ENCODE measurements at regions not wholly inside any gene's neighbourhood (a gene's known extent, or its start where the extent isn't known, plus 50 kb on each side); places are given as distances from the start of the nearest gene placed in this dataset.

DNA sequence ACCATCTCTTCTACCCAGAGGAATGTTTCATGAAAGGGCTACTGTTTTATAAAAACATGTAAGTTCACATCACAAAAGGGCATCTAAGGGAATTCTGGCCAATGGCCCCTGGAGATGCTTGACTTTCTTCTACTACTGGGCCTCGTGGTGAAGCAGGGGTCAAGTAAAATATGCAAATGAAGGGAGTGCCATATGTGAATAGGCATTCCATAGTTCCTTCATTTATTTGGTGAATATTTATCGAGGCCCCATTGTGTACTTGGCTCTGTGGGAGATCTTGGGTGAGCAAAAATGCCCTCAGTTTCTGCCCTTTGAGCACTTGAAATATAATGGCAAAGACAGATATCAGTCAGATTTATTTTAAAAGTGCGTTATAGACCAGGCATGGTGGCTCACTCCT, 101.3 kb upstream of the CACNA2D3 start:
- no peak for DNase-seq (ENCODE audit: low spot score)

DNA sequence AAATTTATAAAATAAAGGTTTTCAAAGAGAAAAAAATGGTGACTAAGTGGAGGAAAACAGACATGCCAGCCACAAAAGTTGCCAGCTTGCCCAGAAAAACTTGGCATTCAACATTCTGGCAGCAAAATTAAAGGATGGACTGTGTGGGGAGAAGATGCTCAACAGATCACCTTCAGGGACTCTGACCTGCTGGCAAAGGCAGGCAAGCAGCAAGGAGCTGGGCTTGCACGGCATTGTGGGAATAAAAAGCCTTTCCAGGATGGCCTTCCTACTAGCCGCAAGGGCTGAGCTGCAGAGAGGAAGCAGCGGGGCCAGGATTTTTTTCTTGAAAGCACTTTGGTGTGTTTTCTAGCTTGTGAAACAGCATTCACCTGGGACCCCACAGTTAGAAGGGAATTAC, 101.9 kb upstream of the CACNA2D3 start:
- DNase-seq (ENCODE audit: low spot score), result no peak

DNA sequence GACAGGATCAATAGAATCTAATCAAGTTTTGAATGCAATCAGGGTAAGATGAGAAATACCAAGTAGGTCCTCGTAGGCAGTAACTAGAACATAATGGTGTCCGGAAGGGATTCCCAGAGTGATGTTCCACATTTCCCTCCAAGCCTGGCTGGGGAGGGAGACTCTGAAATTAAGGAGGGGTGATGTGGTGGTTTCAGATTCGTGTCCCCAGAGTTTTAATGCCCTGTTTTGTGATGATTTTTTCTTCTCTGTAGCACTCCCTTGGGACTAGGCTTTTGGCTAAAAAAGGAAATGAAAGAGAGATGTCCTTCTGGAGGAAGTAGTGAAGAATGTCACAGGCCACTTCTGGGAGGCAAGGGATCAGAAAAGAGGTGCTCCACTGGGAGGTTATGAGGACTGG, 108.3 kb upstream of the CACNA2D3 start:
- DNase-seq (ENCODE audit: low spot score), result no peak

DNA sequence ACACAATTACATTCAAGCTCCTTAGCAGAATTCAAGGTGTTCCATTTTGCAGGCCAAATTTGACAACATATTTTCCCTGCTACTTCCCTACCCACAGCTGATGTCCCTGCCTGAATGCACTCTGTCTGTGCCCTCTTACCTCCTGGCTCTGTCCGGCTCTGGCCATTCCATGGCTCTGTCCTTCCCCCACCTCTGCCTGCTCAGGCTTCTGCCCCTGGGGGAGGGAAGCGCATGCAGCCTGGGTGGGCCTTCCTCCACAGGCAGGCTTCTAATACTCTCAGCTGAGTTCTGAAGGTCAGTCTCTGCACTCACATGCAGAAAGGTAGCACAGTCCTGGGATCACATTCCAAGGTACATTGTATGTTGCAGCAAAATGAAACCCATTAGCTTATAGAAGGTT, 113.6 kb upstream of the CACNA2D3 start:
- DNase-seq (ENCODE audit: low spot score), result no peak

DNA sequence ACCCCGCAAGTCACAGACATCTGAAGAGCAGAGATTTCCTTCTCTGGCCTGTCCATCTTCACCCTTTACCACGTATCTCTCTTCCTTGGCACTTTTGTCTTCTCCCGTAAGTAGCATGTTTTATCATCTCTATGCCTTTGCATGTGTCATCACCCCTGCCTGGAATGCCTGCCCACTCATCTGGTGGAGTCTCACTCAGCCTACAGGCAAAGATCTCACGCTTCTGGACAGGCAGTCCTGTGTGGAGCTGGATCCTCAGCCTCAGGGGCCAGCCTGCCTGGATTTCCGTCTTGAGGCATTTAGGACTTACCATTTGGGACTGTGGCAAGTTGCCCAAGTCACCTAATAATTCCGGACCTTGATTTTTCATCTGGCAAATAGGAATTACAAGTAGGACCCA, 114.3 kb upstream of the CACNA2D3 start:
- no peak for DNase-seq (ENCODE audit: low spot score)

DNA sequence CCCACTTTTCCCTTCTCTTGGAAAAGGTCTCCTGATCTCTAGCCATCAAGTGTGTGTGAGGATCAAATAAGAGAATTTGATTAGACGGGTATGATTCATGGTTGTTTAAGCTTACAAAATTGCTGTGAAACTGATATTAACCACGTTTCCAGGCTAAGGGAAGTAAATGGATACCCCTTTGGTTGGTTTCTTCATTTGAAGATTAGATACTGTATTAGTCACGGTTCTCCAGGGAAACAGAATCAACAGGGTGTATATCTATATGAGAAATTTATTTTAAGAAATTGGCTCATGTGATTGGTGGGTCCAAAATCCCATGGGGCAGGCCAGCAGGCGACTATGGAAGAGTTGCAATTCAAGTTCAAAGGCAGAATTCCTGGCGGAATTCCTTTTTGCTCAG, 112.7 kb upstream of the SELENOK start:
- no peak for DNase-seq (ENCODE audit: low spot score)

DNA sequence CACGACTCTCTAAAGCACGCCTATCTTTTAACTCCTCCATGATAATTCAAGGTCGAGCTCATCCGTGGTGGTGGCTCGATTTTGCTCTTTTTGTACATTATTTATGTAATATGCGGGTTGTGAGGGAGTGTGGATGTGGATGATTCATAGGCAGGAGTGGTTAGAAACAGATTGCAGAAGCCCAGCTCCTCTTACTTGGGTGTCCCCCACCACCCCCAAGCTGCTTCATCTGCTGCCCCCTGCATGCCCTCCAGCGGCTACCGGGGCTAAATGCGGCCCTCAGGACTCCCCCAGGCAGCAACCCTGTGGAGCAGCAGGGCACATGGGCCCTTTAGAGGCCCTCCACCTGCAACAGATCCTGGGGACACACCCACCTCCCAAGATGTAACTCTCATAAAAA, 111.5 kb upstream of the SELENOK start:
- no peak for DNase-seq (ENCODE audit: low spot score)

DNA sequence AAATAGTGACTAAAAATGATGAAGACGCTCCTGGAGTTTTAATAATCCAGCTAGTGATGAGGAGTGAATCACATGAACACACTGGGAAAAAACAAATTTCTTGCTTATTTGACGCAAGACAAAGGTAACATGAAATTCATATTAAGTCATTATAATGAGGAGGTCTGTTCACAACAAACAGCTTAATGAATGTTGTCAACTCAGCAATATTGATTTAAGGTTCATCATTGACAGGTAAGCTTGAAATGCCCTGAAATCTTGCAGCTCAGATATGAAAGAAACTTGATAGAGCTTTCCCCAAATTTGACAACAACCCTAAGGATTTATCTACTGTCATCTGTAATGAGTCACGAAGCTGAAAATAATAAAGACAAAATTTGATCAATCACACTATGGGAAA, 108.1 kb upstream of the SELENOK start:
- no peak for DNase-seq (ENCODE audit: low spot score)

DNA sequence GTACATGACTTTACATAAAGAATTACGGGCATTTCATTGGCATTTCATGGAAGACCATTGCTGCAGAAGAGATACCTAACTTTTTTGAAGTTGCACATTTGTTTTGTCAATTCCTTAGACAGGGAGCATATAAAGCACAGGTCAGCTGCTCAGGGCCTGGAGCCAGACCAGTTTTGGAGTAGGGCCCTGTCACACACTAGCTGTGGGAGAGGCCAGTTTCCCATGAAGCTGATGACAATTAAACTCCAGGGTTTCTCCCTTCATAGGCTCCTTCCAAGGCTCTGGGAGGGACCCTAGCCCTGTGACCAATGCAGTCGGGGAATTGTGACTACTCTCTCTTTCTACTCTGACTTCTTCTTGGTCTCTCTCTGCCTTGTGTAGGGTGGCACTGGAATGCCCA, 107.3 kb upstream of the SELENOK start:
- no peak for DNase-seq (ENCODE audit: low spot score)

DNA sequence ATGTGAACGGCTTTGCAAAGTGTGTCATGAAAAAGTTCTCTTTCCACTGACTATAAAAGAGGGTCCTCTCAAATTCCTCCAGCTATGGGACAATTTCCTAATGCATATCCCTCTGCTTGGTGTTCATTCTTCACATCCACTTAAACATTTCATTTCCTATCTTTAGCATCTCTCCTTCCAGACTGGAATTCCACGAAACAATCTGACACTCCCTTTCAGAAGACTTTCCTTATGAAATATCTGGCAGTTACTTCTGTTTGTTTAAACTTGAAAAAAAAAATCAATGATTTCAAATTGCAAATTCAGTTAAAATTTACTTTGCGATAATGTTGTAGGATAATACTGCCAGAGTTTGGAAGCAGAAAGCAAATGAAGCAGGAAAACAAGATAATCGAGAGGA, 105.8 kb upstream of the SELENOK start:
- no peak for DNase-seq (ENCODE audit: low spot score)

DNA sequence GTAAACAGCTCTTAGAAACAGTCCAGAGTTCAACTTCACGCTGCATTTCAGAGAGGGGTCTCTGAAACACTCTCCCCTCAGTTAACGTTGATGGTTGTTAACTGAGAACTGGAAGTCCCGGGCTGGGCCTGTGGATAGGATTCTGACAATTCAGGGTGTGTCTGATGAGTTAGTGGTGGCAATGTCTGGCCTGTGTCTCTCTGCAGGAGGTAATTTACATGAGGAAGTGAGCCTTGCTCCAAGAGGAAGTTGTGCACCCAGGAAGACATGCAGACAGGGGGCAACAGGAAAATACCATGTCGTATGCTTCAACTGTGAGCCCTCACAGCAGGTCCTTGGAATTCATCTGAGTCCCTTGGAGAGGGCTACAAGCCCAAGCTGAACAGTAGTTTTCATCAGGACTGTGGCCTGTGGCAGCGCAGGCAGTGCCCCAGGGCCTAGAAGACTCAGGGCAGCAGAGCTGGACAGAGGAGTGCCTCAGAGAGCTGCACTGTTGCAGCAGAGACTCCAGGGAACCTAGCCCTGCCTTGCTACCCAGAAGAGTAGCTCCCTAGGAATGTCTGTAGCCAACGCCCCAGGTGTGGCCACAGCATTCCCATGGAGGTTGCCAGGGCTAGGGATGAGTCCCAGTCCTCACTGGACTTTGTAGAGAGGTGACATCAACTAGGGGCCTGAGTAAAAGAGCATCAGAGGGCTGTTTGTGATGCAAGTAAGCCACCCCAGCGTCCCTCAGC, 104.6 kb upstream of the SELENOK start:
- peak; percentile 14 for DNase-seq (ENCODE audit: low spot score)

DNA sequence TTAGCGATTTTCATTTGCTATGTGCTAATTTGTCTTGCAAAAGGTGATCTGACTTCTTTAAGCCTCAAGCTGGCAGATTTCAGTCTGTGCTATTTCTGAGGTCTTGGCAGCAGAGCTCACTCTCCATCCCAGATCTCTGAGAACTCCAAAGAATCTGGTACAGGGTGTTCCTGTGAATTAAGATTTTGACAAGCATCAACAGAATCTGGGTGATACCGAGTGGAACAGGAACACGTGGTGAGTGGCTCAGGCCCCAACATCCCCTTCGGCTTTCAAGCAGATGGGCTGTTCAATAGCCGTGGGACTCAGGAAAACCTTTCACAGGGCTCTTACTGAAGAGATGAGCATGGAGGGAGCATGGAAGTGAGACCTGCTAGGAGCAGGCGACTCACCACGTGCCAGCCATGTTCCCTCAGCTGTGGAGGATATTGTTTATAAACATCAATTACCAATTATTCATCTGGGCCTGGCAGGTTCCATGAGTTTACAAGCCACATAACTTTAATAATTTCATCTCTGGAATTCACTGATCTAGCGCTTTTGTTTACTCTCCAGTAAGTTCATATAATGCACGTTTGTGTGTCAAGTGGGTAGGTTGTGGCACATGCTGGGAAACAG, 103.4 kb upstream of the SELENOK start:
- no peak for DNase-seq (ENCODE audit: low spot score)

DNA sequence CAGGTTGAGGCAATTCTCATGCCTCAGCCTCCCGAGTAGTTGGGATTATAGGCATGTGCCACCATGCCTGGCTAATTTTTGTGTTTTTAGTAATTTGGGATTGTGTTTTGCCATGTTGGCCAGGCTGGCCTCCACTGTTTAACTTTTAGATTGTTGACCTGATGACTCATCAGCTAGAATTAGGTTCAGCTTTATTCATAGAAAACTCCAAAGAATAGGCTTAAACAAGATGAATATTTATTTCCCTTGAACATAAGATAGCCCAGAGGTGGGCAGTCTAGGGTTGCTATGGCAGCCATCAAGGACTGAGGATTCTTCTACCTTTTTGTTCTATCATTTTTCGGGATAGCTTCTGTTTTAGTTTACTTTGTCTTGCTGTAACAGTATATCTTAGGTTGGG, 99.6 kb upstream of the SELENOK start:
- DNase-seq (ENCODE audit: low spot score), result no peak

DNA sequence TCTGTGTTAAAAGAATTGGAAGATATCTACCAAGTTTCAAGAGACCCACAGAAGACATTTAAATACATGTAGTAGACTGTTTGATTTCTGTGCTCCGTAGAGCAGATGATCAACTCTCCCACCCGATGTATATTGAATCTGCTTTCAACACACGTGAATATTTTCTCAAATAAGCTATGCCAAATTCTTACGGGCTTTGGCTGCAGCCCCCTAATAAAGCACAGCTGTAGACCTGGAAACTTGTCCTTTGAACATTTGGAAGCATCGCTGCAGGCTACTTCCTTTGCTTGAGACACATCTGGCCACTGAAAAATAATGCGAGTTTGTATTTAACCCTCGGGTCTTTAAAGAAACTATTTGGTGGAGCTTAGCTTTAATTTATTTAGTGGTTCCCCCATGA, 98.3 kb upstream of the SELENOK start:
- no peak for DNase-seq (ENCODE audit: low spot score)

DNA sequence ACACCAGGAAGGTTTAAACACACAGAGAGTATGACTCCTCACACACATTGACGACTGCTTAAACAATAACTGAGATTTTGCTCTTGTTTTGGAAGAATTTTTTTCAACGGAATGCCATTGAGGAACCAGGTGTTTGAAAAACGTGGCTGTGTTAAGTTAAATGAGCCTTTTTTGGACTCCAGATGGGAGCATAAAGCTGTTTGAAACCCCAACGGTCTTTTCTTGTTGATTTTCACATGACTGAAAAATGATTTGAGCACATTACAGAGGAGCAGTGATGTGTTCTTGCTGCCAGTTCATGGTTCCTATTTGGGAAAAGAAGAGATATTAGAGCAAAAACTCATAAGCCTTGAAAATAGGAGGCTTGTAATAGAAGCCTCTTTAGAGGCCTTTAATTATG, 97.8 kb upstream of the SELENOK start:
- DNase-seq (ENCODE audit: low spot score), result no peak

DNA sequence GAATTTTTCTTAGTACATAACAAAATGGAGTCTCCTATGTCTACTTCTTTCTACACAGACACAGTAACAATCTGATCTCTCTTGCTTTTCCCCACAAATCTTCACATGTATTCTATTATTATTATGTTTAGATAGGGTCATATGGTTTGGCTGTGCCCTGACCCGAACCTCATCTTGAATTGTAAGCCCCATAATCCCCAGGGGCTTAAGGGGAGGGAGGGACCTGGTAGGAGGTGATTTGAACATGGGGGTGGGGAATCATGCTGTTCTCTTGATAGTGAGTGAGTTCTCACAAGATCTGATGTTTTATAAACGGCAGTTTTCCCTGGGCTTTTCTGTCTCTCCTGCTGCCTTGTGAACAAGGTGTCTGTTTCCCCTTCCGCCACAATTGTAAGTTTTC, 86.7 kb upstream of the SELENOK start:
- DNase-seq (ENCODE audit: low spot score), result no peak

DNA sequence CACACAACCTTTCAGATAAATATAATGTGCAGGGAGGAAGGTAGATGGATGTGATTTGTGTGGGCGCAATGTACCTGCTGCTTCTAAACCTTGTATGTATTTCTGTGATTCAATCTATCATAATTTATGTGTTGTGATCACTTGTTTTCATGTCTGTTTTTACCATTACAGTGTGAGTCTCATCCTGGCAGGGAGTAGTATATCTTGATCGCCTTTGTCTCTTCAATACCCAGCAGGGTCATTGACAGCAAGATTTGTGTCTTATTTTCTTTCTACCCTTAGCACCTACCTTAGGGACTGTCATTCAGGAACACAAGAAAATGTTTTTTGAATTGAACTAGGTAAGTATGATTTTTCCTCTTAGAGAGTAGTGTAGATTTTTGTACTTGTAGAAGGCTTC, 83.7 kb upstream of the SELENOK start:
- DNase-seq (ENCODE audit: low spot score), result no peak

DNA sequence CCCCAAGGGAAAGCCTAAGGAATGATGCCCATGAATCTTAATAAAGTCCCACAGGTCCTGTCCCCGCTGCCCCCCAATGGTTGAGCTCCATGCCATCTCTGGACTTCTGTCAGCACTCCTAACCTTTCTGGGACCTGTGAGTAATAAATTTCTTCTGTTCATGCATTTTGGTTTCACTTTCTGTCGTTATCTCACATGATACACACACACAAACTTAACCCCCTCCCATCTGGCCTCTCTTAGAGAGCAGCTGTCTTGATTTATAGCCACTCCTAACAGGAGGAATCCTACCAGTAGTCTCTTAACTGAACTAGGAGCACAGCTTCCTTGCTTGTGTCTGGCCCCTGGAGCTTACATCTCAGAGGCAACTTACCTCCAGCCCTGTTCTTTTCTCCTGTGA, 82.7 kb upstream of the SELENOK start:
- DNase-seq (ENCODE audit: low spot score), result no peak

DNA sequence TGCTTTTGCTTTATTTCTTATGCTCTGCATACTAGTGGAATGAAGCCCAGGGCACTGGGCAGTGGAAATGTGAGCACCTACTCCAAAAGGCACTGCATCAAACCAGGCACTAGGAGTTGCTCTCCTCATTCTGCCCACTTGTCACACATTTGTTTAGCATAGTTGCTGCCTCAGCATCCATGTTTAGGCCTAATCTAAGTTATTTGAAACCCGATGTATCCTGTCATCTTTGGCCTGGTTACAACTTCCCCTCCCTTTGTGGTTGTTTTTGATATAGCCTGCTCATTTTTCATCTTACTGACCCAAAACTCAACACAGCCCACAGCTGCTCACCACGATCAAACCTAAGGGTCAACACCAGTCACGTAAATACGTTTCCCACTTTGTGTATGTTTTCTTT, 82.2 kb upstream of the SELENOK start:
- no peak for DNase-seq (ENCODE audit: low spot score)

DNA sequence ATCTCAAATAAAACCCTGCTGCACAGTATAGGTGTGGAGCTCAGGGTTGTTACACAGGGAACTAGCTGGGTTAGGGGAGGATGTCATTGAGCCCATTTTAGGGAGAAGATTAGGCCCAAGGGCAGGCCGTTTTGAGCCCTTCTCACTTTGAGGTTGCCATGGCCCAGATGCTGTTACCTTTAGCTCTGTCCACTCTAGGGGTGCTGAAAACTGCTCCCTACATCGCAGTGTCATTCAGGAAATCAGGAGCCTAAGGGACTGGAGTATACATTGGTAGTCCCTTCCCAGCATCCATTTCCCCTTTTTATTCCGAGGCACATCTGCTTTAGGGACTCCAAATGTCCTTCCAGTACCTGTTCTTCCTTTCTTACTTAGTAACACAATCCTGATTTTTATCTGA, 79.0 kb upstream of the SELENOK start:
- no peak for DNase-seq (ENCODE audit: low spot score)

DNA sequence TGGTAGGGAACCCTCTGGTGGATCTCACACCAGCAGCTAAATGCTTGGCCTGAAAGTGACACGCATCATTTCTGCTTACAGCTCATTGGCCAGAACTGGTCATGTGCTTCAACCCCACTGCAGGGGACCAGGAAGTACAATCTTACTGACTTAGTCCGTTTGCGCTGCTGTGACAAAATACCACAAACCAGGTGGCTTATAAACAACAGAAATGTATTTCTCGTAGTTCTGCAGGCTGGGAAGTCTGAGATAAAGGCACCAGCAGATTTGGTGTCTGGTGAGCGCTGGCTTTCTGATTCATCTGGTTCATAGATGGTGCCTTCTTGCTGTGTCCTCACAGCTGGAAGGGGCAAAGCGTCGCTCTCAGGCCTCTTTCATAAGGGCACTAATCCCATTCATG, 77.4 kb upstream of the SELENOK start:
- DNase-seq (ENCODE audit: low spot score), result no peak

DNA sequence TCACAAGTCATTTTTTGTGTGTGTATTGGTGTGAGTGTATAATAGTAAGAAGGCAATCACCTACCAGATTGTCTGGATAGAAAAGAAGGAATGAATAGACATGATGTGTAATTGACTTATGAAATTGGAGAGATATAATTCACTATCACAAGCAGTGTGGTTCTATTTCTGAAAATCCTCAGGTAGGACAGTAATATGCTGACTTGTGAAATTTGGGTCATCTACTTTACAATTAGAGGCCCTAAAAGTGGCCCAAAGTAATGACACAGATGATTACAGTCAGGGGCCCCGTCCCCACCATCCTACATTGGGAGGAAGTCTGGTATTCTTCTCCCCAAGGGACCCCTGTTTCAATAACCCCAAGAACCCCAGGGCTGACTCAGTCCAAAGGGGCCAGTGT, 73.6 kb upstream of the SELENOK start:
- DNase-seq (ENCODE audit: low spot score), result no peak

DNA sequence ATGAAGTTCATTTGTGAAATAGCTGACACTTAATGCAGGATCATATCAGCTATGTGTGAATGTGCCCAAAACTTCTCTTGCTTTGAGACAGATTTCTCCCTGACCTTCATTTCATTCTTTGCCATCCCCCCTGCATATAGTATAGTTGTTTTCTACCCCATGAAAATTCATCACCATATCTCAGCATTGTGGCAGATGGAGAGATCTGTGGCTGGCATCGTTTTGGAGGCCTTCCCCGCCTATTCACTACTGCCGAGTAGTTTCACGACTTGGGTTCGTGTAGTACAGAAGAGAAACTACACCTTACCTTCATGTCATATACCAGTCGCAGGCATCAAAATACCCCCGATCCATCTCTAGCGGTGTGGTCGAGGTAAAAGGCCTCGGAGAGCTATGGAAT, 66.2 kb upstream of the SELENOK start:
- DNase-seq (ENCODE audit: low spot score), result no peak

DNA sequence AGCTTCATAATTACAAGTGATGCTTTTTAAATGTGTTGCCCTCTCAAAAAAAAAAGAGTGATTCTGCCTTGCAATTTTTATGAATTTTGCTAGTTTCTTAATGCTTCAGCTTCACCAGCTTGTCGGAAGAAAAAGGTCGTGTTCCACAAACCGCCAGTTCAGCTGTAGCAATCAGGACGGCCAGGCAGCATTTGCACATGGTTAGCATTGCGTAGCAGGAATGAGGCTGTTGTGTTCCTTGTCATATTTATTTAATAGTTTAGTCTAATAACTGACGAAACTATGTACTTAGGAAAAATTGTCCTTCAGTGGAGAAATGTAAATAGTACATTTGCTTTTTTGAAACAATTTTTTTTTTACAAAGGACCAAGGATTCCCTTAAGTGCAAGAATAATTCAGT, 64.9 kb upstream of the SELENOK start:
- DNase-seq (ENCODE audit: low spot score), result no peak

Measured in globus pallidus (tissue), 1 donor.